ENCODE measurements at regions not wholly inside any gene's neighbourhood (a gene's known extent, or its start where the extent isn't known, plus 50 kb on each side); places are given as distances from the start of the nearest gene placed in this dataset.

DNA sequence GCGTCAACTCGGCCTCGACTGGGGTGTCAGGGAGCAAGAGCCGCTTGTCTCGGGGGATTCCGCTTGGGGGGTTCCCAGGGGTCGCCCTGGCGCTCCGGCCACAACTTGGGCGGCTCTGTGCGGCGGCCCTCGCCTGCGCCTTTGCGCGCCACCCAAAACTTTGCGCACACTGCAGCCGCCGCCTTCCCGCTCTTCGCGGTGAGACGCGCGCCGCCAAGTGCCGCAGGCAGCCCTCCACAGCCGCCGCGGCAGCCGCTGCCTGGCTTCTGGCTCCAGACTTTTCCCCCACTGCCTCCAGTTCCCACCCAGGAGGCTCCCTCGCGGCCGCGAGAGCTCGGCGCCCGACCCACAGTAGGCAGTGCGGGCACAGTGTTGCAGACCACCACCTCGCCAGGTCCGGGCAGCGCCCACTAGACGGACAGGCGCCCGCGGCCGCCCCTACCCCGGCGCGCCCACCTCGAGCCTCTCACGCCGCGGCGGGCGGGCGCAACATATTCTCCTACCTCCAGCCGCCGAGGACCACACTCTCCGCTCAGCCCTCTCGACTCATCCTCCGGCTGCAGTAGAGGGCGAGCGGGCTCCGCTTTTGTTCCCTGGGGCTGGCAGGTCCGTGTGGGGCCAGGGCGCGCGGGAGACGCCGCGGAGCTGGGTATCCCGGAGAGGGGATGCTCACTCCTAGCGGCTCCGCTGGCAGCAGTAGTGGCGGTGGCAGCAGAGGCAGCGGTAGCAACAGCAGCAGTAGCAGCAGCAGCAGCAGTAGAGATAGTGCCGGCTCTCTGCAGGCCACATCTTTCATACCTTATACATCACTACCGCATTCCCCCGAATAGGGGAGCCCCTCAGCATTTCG is 296.6 kb downstream of the OMA1 start:
- Histone ChIP-seq H3K79me2 (ENCODE audit: low read depth) (no peaks in the 10 kb centered on the region), H3F3A (ENCODE audit: insufficient read depth, low read depth) (no peaks in the 10 kb centered on the region), H3K27ac (no peak overlapping the region), H3K36me3 (ENCODE audit: low read depth) (no peaks in the 10 kb centered on the region), H3K9me2 (ENCODE audit: insufficient read depth) (no peaks in the 10 kb centered on the region), H2AFZ (no peak overlapping the region), H3K4me2 (no peak overlapping the region), H4K20me1 (ENCODE audit: insufficient read depth) (no peaks in the 10 kb centered on the region), H3K9me3 (ENCODE audit: insufficient read depth, low read depth) (no peaks in the 10 kb centered on the region), H3K4me1 (replicated peaks; ENCODE audit: insufficient read depth) (no peaks in the 10 kb centered on the region), H3K4me3 (no peak overlapping the region), H3K27me3 (ENCODE audit: insufficient read depth, low read depth) (peaks cover 12% of the 10 kb centered on the region)
- no TSS peak for BruUV-seq (replicated peaks)
- ChIA-PET CTCF (no interaction called here), POLR2A (ENCODE audit: unreplicated experiment) (no interaction called here)
- no peak for DNase-seq
- intact Hi-C loops (cut with micrococcal nuclease; ENCODE audit: unreplicated experiment) = no loop called here
- TF ChIP-seq, protein P1, sequence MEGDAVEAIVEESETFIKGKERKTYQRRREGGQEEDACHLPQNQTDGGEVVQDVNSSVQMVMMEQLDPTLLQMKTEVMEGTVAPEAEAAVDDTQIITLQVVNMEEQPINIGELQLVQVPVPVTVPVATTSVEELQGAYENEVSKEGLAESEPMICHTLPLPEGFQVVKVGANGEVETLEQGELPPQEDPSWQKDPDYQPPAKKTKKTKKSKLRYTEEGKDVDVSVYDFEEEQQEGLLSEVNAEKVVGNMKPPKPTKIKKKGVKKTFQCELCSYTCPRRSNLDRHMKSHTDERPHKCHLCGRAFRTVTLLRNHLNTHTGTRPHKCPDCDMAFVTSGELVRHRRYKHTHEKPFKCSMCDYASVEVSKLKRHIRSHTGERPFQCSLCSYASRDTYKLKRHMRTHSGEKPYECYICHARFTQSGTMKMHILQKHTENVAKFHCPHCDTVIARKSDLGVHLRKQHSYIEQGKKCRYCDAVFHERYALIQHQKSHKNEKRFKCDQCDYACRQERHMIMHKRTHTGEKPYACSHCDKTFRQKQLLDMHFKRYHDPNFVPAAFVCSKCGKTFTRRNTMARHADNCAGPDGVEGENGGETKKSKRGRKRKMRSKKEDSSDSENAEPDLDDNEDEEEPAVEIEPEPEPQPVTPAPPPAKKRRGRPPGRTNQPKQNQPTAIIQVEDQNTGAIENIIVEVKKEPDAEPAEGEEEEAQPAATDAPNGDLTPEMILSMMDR (conservative IDR thresholded peaks at IDR 0.05) = no peak
- TF ChIP-seq EZH2 (IDR thresholded peaks at IDR 0.05; ENCODE audit: low read depth) = no peak

DNA sequence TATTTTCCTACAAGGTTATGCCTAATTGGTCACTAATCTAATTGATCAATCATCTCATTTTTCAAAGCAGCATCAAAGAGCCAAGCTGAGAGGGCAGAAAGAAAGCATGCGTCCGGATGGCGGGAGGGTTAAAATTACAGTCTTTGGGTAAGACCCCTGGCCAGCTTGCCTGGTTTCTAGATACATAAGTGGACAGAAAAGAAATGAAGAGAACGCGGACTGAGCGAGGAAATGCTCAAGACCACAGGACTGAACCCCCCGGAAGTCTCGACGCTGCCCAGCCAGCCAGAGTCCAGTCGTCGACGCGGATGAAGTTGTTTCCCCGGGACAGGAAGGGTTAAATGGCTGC is 297.2 kb downstream of the OMA1 start:
- H3K4me2 ChIP-seq = no peak overlapping the region
- ChIA-PET POLR2A (ENCODE audit: unreplicated experiment) (no interaction called here), CTCF (no interaction called here)

DNA sequence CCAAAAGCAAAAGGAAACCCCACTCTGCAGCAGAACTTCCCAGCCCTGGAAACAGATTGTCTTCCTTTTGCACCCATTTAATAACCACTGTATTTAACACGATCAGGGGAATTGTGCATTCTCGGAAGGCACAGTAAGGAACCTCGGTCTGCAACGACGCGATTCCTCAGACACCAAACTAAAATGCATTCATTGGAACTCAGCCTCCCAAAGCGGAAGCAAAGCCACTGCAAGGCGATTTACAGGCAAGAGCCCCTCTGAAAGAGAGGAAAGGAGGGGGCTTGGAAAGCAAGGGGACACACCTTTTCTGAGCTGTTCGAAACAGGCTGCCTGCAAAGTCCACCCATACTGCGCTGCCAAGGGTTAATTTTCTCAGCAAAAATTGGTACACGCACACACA is 297.7 kb downstream of the OMA1 start:
- POLR2A ChIA-PET (ENCODE audit: unreplicated experiment) = no interaction called here
- CTCF ChIA-PET = no interaction called here
- Histone ChIP-seq H3F3A (ENCODE audit: insufficient read depth, low read depth) (no peaks in the 10 kb centered on the region), H3K27me3 (ENCODE audit: insufficient read depth, low read depth) (peaks cover 16% of the 10 kb centered on the region), H2AFZ (no peak overlapping the region), H3K9me3 (ENCODE audit: insufficient read depth, low read depth) (no peaks in the 10 kb centered on the region), H3K79me2 (ENCODE audit: low read depth) (no peaks in the 10 kb centered on the region), H3K36me3 (ENCODE audit: low read depth) (no peaks in the 10 kb centered on the region), H3K9me2 (ENCODE audit: insufficient read depth) (no peaks in the 10 kb centered on the region), H3K4me2 (no peak overlapping the region), H3K27ac (no peak overlapping the region), H3K4me3 (no peak overlapping the region), H4K20me1 (ENCODE audit: insufficient read depth) (no peaks in the 10 kb centered on the region), H3K4me1 (replicated peaks; ENCODE audit: insufficient read depth) (no peaks in the 10 kb centered on the region)
- no peak for DNase-seq
- intact Hi-C loops (cut with micrococcal nuclease; ENCODE audit: unreplicated experiment) = no loop called here
- BruUV-seq (replicated peaks) = no TSS peak
- TF ChIP-seq EZH2 (IDR thresholded peaks at IDR 0.05; ENCODE audit: low read depth) = no peak
- TF ChIP-seq, protein P1 (conservative IDR thresholded peaks at IDR 0.05) = no peak

More for the DNA sequence above, 297.2 kb downstream of the OMA1 start:
- Histone ChIP-seq H3K36me3 (ENCODE audit: low read depth) (no peaks in the 10 kb centered on the region), H3K27ac (no peak overlapping the region), H3K9me3 (ENCODE audit: insufficient read depth, low read depth) (no peaks in the 10 kb centered on the region), H3K4me3 (no peak overlapping the region), H3K4me1 (replicated peaks; ENCODE audit: insufficient read depth) (no peaks in the 10 kb centered on the region), H2AFZ (no peak overlapping the region), H3F3A (ENCODE audit: insufficient read depth, low read depth) (no peaks in the 10 kb centered on the region), H4K20me1 (ENCODE audit: insufficient read depth) (no peaks in the 10 kb centered on the region), H3K9me2 (ENCODE audit: insufficient read depth) (no peaks in the 10 kb centered on the region), H3K27me3 (ENCODE audit: insufficient read depth, low read depth) (peaks cover 12% of the 10 kb centered on the region), H3K79me2 (ENCODE audit: low read depth) (no peaks in the 10 kb centered on the region)
- no TSS peak for BruUV-seq (replicated peaks)
- no peak for DNase-seq
- TF ChIP-seq, protein P1 (conservative IDR thresholded peaks at IDR 0.05) = no peak
- no peak for TF ChIP-seq EZH2 (IDR thresholded peaks at IDR 0.05; ENCODE audit: low read depth)
- intact Hi-C loops (cut with micrococcal nuclease; ENCODE audit: unreplicated experiment) = no loop called here

Measured in PC-9 (cell line).